GM12874 (cell line): ENCODE measurements at regions not wholly inside any gene's neighbourhood (a gene's known extent, or its start where the extent isn't known, plus 50 kb on each side); places are given as distances from the start of the nearest gene placed in this dataset.

ENCODE experiments used
- CTCF ChIP-seq: IDR thresholded peaks from 2 replicates; pipeline ENCODE4 v1.5.1; 2011; ENCODE audit warnings: low read depth, mild to moderate bottlenecking, control low read depth, low read length, moderate library complexity; ENCODE audit not compliant: insufficient read depth

- no peak for TF ChIP-seq CTCF
Observed at GRCh38 chr17:72392056-72393010, 271.5 kb downstream of the SOX9 start.

DNA sequence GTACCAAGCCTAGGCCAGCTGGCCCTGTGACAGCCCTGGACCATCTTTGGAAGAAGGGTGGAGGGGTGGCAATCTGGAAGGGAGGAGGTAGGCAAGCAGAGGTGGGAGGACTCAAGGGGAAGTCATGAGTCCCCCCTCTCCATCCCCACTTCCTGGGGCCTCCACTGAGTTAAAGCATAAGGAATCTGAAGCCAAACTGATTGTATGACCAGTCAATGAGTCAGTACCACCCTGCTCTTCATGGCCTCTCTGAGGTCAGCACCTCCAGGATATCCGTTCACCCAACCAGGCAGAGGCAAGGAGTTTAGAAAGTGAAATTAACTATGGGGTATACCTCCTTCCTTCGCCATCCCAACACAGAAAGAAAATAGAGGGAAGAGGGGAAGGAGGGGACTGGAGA lies 272.7 kb downstream of the SOX9 start:
- no peak for TF ChIP-seq CTCF

DNA sequence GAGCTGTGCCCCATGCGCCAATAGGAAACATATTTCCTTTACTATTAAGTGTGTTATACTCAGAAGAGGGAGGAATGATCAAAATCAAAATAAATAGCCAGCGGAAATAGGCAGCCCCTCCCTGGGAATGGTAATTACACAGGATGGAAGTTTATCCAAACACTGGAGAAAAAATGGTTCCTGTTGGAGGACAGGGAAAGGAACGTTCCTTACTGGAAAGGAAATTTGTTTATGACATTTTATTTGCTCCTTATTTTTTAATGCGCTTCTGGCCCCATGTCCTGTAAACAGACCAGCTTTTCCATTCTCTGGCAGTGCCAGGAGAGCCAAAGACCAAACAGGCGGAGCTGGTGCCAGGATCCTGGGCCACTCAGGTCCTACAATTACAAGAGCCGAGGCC lies 273.7 kb downstream of the SOX9 start:
- TF ChIP-seq CTCF = no peak

DNA sequence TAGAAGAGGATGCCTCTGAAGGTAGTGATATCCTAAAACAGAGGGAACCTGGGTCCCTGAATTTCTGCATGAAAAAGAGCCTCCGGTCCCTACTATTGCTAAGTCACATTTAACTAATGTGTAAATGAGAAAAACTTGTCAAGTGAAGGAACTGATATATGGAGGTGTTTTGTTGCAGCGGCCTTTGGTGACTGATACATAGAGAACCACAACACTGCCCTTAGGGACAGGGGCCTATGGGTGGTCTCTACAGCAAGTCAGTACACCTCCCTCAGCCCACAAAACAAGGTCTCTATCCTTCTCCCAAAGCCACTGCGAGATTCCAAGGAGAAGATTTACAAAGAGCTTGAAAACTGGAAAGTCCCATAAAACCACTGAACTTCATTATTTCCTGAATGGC lies 275.3 kb downstream of the SOX9 start:
- TF ChIP-seq CTCF = no peak

- TF ChIP-seq CTCF = no peak
Observed at GRCh38 chr17:72397223-72397667, 276.4 kb downstream of the SOX9 start.

DNA sequence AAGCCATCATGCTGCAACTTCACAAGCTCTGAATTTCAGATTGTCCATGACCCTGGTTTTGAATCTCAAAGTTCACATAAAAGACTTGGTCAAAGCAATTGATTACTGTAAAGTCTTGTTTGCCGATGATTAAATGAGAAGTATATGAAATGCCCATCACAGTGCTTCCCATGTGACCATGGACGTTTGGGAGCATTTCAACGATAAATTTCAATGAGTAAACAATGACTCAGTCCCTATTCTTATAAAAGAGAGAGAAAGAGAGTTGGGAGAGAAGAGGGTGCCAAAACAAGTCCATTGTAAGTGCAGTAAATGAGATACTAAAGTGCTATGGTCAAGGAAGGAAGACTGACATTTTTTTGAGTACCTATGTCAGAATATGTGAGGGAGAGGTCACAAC lies 276.9 kb downstream of the SOX9 start:
- TF ChIP-seq CTCF = no peak

- no peak for TF ChIP-seq CTCF
Observed at GRCh38 chr17:72399023-72399607, 278.3 kb downstream of the SOX9 start.
